DOHH2 (cell line): ENCODE measurements at regions not wholly inside any gene's neighbourhood (a gene's known extent, or its start where the extent isn't known, plus 50 kb on each side); places are given as distances from the start of the nearest gene placed in this dataset.

ENCODE experiments used
- CTCF ChIP-seq: fragments of 200-600 bp; sonication (generic); IDR thresholded peaks from one replicate; pipeline ENCODE4 v1.5.1; 2014; ENCODE audit warnings: antibody characterized with exemption, mild to moderate bottlenecking, low read depth, low read length; ENCODE audit not compliant: poor library complexity, severe bottlenecking
- EZH2phosphoT487 ChIP-seq: fragments of 200-600 bp; sonication (generic); IDR thresholded peaks from 2 replicates; pipeline ENCODE4 v1.6.1; 2017; ENCODE audit warnings: borderline replicate concordance, mild to moderate bottlenecking, antibody characterized with exemption, low read length, moderate library complexity, mixed read lengths

GRCh38 chr5:54876976-54877375, 108.4 kb downstream of the ESM1 start:
- TF ChIP-seq CTCF (no peak), EZH2phosphoT487 (no peak)
